GM18870 (cell line): ENCODE measurements at regions not wholly inside any gene's neighbourhood (a gene's known extent, or its start where the extent isn't known, plus 50 kb on each side); places are given as distances from the start of the nearest gene placed in this dataset.

Experiments used
- ATAC-seq: cut with Tn5 transposase; IDR thresholded peaks from one replicate; pipeline ENCODE4 v1.9.1; 2021; ENCODE audit warnings: moderate library complexity; ENCODE audit not compliant: unreplicated experiment

- no peak for ATAC-seq
These were observed 472.8 kb upstream of the CELF2 start for GRCh38 chr10:10544890-10545289.

DNA sequence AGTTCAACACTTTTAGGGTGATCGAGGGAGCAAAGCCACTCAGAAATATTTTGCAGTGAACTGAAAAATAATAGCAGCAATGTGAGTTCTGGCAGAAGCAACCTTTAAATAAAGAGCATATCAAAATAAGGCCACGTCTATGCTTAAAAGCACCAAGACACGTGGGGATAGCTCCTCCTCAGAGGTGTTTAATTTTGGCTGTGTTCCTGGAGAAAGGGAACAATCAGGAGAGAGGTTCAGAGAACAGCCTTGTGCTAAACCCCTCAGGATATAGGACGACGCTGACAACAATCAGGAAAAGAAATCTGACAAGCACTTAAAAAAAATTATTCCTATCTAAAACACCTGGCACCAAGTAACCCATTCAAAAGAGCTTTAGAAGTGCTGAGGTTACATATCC is 471.9 kb upstream of the CELF2 start:
- ATAC-seq: no peak

GRCh38 chr10:10551596-10552301 is 465.9 kb upstream of the CELF2 start:
- ATAC-seq: no peak

GRCh38 chr10:10552948-10553347 is 464.7 kb upstream of the CELF2 start:
- no peak for ATAC-seq

DNA sequence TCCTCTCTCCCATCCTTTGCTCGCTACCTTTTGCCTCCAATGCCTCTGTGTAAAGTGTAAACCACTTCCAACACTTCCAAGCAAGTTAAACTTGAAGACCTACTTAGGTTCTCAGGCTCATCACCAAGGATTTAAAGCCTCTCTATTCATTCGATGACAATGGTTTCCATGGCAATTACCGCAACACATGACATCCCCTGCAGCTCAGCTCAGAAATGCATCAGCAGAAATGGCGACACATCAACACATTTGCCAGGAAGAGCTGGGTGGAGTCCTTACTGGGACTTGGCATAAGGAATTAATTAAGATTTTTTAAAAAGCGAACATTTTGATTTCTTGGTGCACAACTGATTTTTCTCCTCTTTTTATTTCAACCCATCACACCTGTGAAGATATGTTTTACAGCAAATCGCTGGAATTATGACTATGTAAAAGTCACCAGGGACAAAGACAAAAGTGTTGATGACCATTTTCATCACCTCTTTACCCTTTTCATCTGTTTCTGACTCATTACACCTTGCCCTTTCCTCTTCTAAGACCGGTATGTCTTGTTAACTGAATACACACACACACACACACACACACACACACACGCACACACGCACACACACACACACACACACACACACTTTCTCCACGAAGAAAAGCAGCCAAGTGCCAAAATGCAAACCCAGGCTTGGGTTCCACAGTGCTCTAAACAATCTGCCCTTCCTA is 453.4 kb upstream of the CELF2 start:
- ATAC-seq: no peak

DNA sequence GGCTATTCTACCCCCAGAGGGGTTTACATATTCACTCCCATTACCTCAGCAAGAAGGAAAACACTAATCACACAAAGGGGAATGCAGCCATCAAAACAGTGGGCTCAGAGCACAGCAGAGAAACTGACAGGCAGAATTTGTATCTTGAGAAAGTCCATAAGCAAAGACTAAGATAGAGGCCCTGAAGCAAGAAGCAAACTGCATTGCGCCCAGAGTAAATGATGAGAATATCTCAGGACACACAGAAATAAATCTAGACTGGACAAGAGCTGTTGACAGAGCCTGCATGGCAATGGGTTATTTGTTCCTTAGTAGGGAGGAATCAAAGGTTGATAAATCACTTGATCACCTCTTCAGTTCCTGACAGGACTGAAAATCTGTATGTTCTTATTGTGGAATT is 440.7 kb upstream of the CELF2 start:
- no peak for ATAC-seq

DNA sequence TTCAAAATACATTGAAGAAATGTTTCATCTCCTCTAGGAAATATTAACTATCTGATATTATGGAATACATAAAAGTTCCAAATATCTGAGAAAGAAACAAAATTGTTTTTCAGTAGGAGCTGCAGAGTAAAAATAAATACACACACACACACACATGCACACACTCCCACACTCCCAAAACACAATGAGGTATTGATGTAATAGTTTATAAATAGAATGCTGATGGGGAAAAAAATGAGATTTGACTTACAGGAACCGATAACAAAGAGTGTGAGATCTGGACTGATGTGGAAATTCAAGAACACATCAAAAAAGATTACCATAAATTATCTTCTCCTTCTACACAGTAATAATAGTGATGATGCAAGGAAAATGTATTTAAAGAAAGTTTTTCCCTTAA is 438.0 kb upstream of the CELF2 start:
- no peak for ATAC-seq

DNA sequence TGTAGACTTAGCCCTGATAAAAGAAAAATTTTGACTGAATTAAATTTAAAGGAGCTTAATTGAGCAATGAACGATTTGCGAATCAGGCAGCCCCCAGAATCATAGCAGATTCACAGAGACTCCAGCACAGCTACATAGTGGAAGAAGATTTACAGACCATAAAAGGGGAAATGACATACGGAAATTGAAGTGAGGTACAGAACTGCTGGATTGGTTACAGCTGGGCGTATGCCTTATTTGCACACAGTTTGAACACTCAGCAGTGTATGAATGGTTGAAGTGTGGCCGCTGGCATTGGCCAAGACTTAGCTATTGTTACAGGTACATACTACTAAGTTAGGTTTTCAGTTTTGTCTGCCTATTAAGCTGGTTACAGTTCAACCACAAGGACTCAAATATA is 433.5 kb upstream of the CELF2 start:
- no peak for ATAC-seq

GRCh38 chr10:10587744-10588393 is 429.8 kb upstream of the CELF2 start:
- no peak for ATAC-seq

DNA sequence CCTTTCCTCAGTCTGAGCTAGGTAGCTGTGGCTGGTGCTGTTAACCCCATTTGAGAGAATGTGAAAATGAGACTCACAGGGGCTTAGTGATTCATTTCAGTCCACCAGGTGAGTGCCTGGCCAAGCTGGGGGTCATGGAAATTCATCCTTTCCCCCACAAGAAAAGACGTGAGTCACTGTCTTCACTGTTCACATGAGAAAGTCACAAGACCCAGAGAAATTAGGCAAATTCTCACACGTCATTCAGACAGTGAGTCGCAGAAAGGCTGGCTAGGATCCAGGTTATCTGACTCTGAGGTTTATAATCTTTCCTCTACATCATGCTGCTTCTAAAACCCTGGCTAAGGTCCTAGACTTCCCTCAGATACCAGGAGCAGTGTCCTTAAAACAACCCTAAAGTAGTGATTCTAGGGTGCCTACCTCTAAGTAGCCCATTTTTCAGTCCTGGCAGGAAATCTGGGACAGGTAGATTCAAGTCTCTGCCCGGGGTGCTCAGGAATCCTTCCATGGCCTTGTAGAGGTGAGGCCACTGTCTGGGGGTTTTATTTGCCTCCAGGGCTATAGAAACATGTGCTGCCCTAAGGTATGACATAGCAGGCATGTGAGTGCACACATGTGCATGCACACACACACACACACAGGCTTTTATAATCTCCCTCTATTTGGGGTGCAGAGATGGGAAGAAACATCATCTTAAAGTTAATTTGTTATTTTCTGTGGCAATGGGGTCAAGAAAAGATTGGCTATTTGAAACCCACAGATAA is 427.9 kb upstream of the CELF2 start:
- peak; percentile 51 for ATAC-seq

DNA sequence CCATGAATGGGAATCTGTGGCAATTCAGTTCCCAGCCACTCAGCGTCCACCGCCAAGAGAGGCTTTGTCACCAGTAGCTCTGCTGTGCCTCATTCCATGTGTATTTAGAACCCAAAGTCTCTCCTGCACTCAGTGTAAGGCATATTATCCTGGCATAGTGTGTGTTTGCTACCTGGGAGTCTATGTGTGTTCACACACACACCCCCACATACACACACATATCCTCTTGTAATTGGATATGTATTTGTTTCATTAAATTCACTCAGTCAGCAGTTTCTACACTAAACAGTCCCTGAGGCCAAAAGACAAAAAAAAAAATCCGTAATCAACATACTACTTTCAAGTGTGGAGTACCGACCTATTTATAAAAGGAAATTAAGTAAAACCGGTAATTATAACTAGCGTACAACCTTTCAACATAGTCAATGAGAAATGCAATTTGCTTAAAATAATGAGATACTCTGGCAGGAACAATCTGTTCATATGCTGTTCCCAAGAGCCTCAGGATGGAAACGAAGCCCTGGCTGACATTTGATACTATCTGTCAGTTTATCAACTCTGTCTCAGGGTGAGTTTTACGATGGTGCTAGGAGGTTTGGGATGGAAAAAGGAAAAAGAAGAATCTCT is 425.8 kb upstream of the CELF2 start:
- ATAC-seq: no peak

DNA sequence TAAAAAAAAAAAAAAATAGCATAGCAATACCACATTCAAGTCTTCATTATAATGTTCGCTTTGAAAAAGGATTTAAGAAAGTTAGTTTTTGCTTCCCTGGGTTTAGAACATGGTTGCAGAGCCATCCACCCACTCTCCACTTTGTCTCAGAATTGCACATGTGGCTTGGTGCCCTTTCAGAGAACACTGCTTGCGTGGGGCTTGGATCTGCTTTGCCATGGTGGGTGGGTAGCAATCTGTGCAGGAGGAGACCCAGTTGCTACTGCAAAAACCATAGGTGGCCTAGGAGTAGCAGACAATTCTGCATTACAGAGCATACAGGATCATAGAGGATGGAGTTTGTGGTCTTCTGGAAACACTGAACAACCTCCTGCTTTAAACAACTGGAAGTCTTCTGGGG is 421.4 kb upstream of the CELF2 start:
- ATAC-seq: no peak

- ATAC-seq: no peak
These were observed 419.4 kb upstream of the CELF2 start for GRCh38 chr10:10598297-10598696.

- ATAC-seq: no peak
These were observed 417.7 kb upstream of the CELF2 start for GRCh38 chr10:10600004-10600403.

GRCh38 chr10:10605551-10606081 is 412.1 kb upstream of the CELF2 start:
- ATAC-seq: no peak

DNA sequence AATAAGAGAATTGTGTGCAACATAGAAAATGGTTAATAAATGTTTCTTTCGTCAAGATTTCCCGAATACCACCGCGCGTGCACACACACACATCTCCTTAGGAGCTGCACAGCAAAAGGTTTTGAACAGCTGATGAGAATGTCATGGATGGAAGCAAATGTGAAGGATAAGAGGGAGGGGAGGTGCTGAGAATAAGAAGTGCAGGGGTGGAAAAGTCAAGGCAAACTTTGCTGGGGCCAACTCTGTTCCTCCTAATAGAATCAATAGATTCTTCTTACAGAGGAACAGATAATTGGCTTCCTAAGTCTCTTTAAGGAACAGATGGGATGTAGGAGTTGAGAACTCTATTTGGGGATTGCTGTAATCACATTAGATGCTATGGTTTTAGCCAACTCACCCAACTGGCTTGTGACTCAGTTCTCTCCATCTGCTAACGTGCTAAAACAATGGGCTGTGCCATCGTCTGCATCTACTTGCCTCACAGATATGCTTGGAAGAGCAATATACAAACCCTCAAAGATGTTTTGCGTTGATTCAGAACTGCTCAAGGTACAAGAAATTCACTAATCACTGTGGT is 408.2 kb upstream of the CELF2 start:
- ATAC-seq: no peak

DNA sequence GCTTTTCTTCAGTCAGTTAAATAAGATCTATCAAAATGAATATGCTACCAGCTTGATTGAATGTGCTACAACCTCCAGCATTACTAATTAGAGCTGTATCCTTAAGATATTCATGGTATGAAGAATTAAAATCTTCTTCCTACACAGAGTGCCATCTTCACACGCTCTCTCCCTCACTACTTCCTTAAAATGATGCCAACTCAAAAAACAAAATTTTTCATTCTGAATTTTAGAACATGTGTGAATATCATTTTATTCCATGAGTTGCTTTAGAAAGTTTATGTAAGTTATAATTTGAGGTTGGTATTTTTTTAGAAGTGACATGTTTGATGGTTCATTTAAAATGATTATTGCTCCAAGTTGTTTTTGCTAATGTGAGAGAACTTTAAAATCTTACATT is 407.5 kb upstream of the CELF2 start:
- no peak for ATAC-seq

- no peak for ATAC-seq
These were observed 405.5 kb upstream of the CELF2 start for GRCh38 chr10:10612151-10612550.

GRCh38 chr10:10613656-10614244 is 403.9 kb upstream of the CELF2 start:
- ATAC-seq: no peak

DNA sequence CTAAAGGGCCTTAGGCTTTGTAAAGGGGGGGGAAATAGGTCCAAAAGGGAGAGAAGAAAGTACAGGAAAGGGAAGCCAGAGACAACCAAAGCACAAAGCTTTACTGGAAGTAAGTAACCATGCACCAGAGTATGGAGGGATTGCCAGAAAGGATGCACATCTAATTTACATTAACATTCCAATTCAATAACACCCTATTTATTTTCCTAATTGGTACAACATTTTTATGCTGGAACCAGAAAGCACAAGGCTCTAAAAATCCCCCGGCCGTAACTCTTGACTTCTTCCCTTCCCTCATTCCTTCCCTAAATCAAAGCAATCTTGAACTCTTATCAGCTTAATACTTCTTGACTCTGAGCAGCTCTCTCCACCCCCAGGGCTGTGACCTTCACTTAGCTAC is 400.0 kb upstream of the CELF2 start:
- ATAC-seq: no peak
